GM18861 (cell line): ENCODE measurements at regions not wholly inside any gene's neighbourhood (a gene's known extent, or its start where the extent isn't known, plus 50 kb on each side); places are given as distances from the start of the nearest gene placed in this dataset.
"Not testable (repeated sequence)": the region's sequence is repeated elsewhere in the genome, so short reads cannot be mapped to it uniquely, and the experiment has no call there.

ENCODE experiments used
- ATAC-seq: cut with Tn5 transposase; IDR thresholded peaks from one replicate; pipeline ENCODE4 v1.9.1; 2021; ENCODE audit not compliant: unreplicated experiment

GRCh38 chr7:86045197-86045596 is 598.5 kb upstream of the GRM3 start:
- not testable (repeated sequence) for ATAC-seq

GRCh38 chr7:86025807-86026206 is 617.9 kb upstream of the GRM3 start:
- no peak for ATAC-seq

- no peak for ATAC-seq
Measured at GRCh38 chr7:86013662-86014061, 630.0 kb upstream of the GRM3 start.

GRCh38 chr7:86012971-86013370 is 630.7 kb upstream of the GRM3 start:
- ATAC-seq: no peak

GRCh38 chr7:86008898-86009297 is 634.8 kb upstream of the GRM3 start:
- no peak for ATAC-seq

- ATAC-seq: no peak
Measured at GRCh38 chr7:86006909-86007308, 636.8 kb upstream of the GRM3 start.

- ATAC-seq: no peak
Measured at GRCh38 chr7:86002858-86003257, 640.9 kb upstream of the GRM3 start.

- no peak for ATAC-seq
Measured at GRCh38 chr7:85997515-85997914, 646.2 kb upstream of the GRM3 start.

- ATAC-seq: no peak
Measured at GRCh38 chr7:85995101-85995500, 648.6 kb upstream of the GRM3 start.

GRCh38 chr7:85980740-85981139 is 663.0 kb upstream of the GRM3 start:
- no peak for ATAC-seq

- no peak for ATAC-seq
Measured at GRCh38 chr7:85974176-85974575, 669.5 kb upstream of the GRM3 start.

GRCh38 chr7:85972504-85973141 is 671.1 kb upstream of the GRM3 start:
- ATAC-seq: no peak

- ATAC-seq: no peak
Measured at GRCh38 chr7:85954961-85955360, 688.7 kb upstream of the GRM3 start.

- ATAC-seq: no peak
Measured at GRCh38 chr7:85950871-85951270, 692.8 kb upstream of the GRM3 start.

- no peak for ATAC-seq
Measured at GRCh38 chr7:85950418-85950817, 693.3 kb upstream of the GRM3 start.

- no peak for ATAC-seq
Measured at GRCh38 chr7:85947767-85948166, 695.9 kb upstream of the GRM3 start.

- ATAC-seq: no peak
Measured at GRCh38 chr7:85940798-85941197, 702.9 kb upstream of the GRM3 start.

GRCh38 chr7:85931919-85932318 is 711.8 kb upstream of the GRM3 start:
- ATAC-seq: no peak

GRCh38 chr7:85928500-85928899 is 715.2 kb upstream of the GRM3 start:
- ATAC-seq: no peak

GRCh38 chr7:85927226-85927625 is 716.5 kb upstream of the GRM3 start:
- ATAC-seq: no peak

- no peak for ATAC-seq
Measured at GRCh38 chr7:85924062-85924461, 719.6 kb upstream of the GRM3 start.

GRCh38 chr7:85916016-85916415 is 727.7 kb upstream of the GRM3 start:
- ATAC-seq: no peak

GRCh38 chr7:85914437-85914836 is 727.6 kb upstream of the SEMA3D start:
- ATAC-seq: no peak
